ENCODE measurements at regions not wholly inside any gene's neighbourhood (a gene's known extent, or its start where the extent isn't known, plus 50 kb on each side); places are given as distances from the start of the nearest gene placed in this dataset.

DNA sequence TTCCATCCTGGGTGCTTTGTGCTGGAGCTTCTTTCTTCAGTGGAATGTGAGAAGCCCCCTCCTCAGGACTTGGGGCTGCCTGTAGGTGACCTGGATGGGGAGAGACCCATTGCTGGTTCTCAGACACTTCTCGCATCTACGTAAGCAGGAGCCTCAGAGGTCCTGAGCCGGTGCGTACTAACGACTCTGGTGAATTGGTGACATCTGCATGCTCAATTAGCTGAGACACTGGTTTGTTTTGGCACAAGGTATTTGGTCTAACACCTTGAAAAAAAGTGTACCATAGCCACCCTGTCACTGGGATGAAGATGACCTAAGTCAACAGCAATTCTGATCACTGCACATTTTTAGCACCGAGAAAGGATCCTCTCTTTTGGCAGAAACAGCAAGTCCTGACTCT lies 57.7 kb downstream of the LRRC30 start:
- Histone ChIP-seq H3K36me3 (replicated peaks; ENCODE audit: insufficient read depth, low read depth) (no peaks in the 10 kb centered on the region), H3K9me3 (ENCODE audit: low read depth) (no peaks in the 10 kb centered on the region), H2AFZ (no peak overlapping the region), H3K4me2 (no peak overlapping the region), H3K27ac (no peak overlapping the region), H4K20me1 (ENCODE audit: insufficient read depth, poor library complexity, severe bottlenecking) (no peaks in the 10 kb centered on the region), H3K79me2 (no peaks in the 10 kb centered on the region), H3K4me3 (no peak overlapping the region), H3K4me1 (ENCODE audit: insufficient read depth) (no peaks in the 10 kb centered on the region), H3K27me3 (no peaks in the 10 kb centered on the region), H3K9me2 (replicated peaks; ENCODE audit: insufficient read depth) (no peaks in the 10 kb centered on the region)
- WGBS (ENCODE audit: low lambda C conversion rate, missing lambda C conversion rate), result 93% methylated on average over 6 of the region's 6 CpGs
- DNase-seq (ENCODE audit: low spot score), result no peak
- TF ChIP-seq EZH2phosphoT487 (IDR thresholded peaks at IDR 0.05; ENCODE audit: low read depth, severe bottlenecking, unreplicated experiment) (no peak), EZH2 (IDR thresholded peaks at IDR 0.05; ENCODE audit: borderline replicate concordance) (no peak)
- TF ChIP-seq, protein P1, sequence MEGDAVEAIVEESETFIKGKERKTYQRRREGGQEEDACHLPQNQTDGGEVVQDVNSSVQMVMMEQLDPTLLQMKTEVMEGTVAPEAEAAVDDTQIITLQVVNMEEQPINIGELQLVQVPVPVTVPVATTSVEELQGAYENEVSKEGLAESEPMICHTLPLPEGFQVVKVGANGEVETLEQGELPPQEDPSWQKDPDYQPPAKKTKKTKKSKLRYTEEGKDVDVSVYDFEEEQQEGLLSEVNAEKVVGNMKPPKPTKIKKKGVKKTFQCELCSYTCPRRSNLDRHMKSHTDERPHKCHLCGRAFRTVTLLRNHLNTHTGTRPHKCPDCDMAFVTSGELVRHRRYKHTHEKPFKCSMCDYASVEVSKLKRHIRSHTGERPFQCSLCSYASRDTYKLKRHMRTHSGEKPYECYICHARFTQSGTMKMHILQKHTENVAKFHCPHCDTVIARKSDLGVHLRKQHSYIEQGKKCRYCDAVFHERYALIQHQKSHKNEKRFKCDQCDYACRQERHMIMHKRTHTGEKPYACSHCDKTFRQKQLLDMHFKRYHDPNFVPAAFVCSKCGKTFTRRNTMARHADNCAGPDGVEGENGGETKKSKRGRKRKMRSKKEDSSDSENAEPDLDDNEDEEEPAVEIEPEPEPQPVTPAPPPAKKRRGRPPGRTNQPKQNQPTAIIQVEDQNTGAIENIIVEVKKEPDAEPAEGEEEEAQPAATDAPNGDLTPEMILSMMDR (IDR thresholded peaks at IDR 0.05; ENCODE audit: poor library complexity), result no peak

DNA sequence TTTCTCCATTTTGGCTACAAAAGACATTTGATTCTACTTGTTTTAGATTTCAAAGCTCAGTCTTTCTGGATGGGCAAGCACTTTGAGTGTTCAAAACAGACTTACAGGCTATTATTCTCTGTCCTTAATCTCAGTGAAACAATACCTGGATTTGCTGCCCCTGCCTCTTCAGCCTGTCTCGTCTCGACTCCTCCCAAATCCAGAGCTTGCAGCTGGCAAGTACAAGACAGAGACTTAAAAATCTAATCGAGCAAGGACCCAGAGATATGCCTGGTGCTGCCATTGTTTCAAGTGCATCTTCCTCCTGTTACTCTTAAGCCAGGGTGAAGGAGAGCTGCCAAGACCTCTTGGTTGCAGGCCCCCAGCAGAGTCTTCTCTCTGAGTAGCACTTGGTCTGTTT lies 59.2 kb downstream of the LRRC30 start:
- 70% methylated on average over 3 of the region's 3 CpGs for WGBS (ENCODE audit: low lambda C conversion rate, missing lambda C conversion rate)
- Histone ChIP-seq H3K9me3 (ENCODE audit: low read depth) (no peaks in the 10 kb centered on the region), H3K4me2 (no peak overlapping the region), H3K27ac (no peak overlapping the region), H3K9me2 (replicated peaks; ENCODE audit: insufficient read depth) (no peaks in the 10 kb centered on the region), H3K4me3 (no peak overlapping the region), H2AFZ (no peak overlapping the region), H3K79me2 (no peaks in the 10 kb centered on the region), H3K27me3 (no peaks in the 10 kb centered on the region), H3K4me1 (ENCODE audit: insufficient read depth) (no peaks in the 10 kb centered on the region), H3K36me3 (replicated peaks; ENCODE audit: insufficient read depth, low read depth) (no peaks in the 10 kb centered on the region), H4K20me1 (ENCODE audit: insufficient read depth, poor library complexity, severe bottlenecking) (no peaks in the 10 kb centered on the region)
- DNase-seq (ENCODE audit: low spot score), result no peak
- no peak for TF ChIP-seq EZH2 (IDR thresholded peaks at IDR 0.05; ENCODE audit: borderline replicate concordance)
- no peak for TF ChIP-seq EZH2phosphoT487 (IDR thresholded peaks at IDR 0.05; ENCODE audit: low read depth, severe bottlenecking, unreplicated experiment)

DNA sequence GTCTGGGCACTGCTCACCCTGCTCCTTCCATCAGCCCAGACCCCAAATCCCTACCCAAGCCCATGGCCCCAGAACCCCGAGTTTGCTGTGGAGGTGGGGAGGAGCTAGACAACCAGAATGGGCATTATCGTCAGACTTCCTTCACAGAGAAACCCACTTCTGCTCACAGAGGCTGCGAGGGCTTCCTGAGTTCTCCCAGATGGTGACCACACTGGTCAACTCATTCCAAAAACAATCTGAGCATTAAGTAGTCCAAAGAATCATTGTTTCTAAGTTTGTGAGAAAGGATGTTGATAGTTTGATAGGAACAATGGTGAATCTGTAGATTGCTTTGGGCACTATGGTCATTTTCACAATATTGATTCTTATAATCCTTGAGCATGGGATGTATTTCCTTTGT lies 60.2 kb downstream of the LRRC30 start:
- H3K36me3 ChIP-seq (replicated peaks; ENCODE audit: insufficient read depth, low read depth), result no peaks in the 10 kb centered on the region
- no peaks in the 10 kb centered on the region for H4K20me1 ChIP-seq (ENCODE audit: insufficient read depth, poor library complexity, severe bottlenecking)
- no peak overlapping the region for H2AFZ ChIP-seq
- no peak overlapping the region for H3K4me3 ChIP-seq
- no peaks in the 10 kb centered on the region for H3K79me2 ChIP-seq
- no peaks in the 10 kb centered on the region for H3K4me1 ChIP-seq (ENCODE audit: insufficient read depth)
- DNase-seq (ENCODE audit: low spot score), result no peak
- no peak overlapping the region for H3K27ac ChIP-seq
- 81% methylated on average over 3 of the region's 3 CpGs for WGBS (ENCODE audit: low lambda C conversion rate, missing lambda C conversion rate)
- H3K27me3 ChIP-seq, result no peaks in the 10 kb centered on the region
- no peak overlapping the region for H3K4me2 ChIP-seq
- TF ChIP-seq, protein P1 (IDR thresholded peaks at IDR 0.05; ENCODE audit: poor library complexity), result no peak
- TF ChIP-seq EZH2phosphoT487 (IDR thresholded peaks at IDR 0.05; ENCODE audit: low read depth, severe bottlenecking, unreplicated experiment) (no peak), EZH2 (IDR thresholded peaks at IDR 0.05; ENCODE audit: borderline replicate concordance) (no peak)
- peaks cover 2% of the 10 kb centered on the region for H3K9me3 ChIP-seq (ENCODE audit: low read depth)
- H3K9me2 ChIP-seq (replicated peaks; ENCODE audit: insufficient read depth), result no peaks in the 10 kb centered on the region

DNA sequence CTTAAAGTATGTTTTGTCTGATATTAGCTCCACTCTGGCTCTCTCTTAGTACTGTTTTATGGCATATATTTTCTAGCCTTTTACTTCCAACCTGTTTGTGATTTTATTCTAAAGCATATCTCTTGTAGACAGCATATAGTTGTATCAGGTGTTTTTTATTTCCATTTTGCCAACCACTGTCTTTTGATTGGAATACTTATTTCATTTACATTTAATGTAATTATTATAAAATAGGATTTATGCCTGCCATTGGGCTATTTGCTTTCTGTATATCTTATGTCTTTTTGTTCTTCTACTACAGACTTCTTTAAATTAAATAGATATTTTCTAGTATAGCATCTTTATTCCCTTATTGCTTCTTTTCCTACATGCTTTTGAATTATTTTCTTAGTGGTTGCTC lies 67.3 kb downstream of the LRRC30 start:
- H3K9me2 ChIP-seq (replicated peaks; ENCODE audit: insufficient read depth), result no peaks in the 10 kb centered on the region
- DNase-seq (ENCODE audit: low spot score), result no peak
- peaks cover 17% of the 10 kb centered on the region for H3K9me3 ChIP-seq (ENCODE audit: low read depth)
- H3K4me2 ChIP-seq, result no peak overlapping the region
- no peak overlapping the region for H3K27ac ChIP-seq
- H3K4me3 ChIP-seq, result no peak overlapping the region
- no peak for TF ChIP-seq EZH2phosphoT487 (IDR thresholded peaks at IDR 0.05; ENCODE audit: low read depth, severe bottlenecking, unreplicated experiment)
- H4K20me1 ChIP-seq (ENCODE audit: insufficient read depth, poor library complexity, severe bottlenecking), result no peaks in the 10 kb centered on the region
- no peaks in the 10 kb centered on the region for H3K79me2 ChIP-seq
- no peaks in the 10 kb centered on the region for H3K27me3 ChIP-seq
- H3K4me1 ChIP-seq (ENCODE audit: insufficient read depth), result no peaks in the 10 kb centered on the region
- H3K36me3 ChIP-seq (replicated peaks; ENCODE audit: insufficient read depth, low read depth), result no peaks in the 10 kb centered on the region
- H2AFZ ChIP-seq, result no peak overlapping the region

Data from hepatocyte (in vitro differentiated cells).